ENCODE measurements at regions not wholly inside any gene's neighbourhood (a gene's known extent, or its start where the extent isn't known, plus 50 kb on each side); places are given as distances from the start of the nearest gene placed in this dataset.

DNA sequence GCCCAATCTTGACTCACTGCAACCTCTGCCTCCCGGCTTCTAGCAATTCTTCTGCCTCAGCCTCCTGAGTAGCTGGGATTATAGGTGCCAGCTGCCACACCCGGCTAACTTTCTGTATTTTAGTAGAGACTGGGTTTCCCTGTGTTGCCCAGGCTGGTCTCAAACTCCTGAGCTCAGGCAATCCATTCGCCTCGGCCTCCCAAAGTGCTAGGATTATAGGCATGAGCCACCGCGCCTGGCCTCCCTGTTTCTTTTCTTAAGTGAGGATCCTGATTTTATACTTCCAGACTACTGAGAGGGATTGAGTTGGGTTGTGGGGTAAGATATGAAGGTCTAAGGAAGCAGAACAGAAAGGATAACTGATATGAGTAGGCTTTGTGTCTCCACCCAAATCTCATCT, 106.8 kb downstream of the CNTN3 start:
- H3K27me3 ChIP-seq (replicated peaks; ENCODE audit: insufficient read depth, low read length): no peaks in the 10 kb centered on the region
- H3K36me3 ChIP-seq (replicated peaks; ENCODE audit: insufficient read depth, low read length): no peaks in the 10 kb centered on the region
- H3K9me2 ChIP-seq (replicated peaks; ENCODE audit: insufficient read depth, low read length): no peaks in the 10 kb centered on the region
- no peak overlapping the region for H2AFZ ChIP-seq (ENCODE audit: low read length)
- H3K9me3 ChIP-seq (replicated peaks; ENCODE audit: insufficient read depth, low read length): no peaks in the 10 kb centered on the region
- H3K27ac ChIP-seq (ENCODE audit: low read length): no peak overlapping the region
- H3K9ac ChIP-seq (ENCODE audit: low read length): no peak overlapping the region
- H3K4me1 ChIP-seq (ENCODE audit: low read length): peaks cover 22% of the 10 kb centered on the region
- H3K4me3 ChIP-seq (ENCODE audit: low read length): no peak overlapping the region
- no peak overlapping the region for H3K4me2 ChIP-seq (ENCODE audit: low read depth, low read length)
- no peaks in the 10 kb centered on the region for H4K20me1 ChIP-seq (ENCODE audit: insufficient read depth, low read length)
- peaks cover 15% of the 10 kb centered on the region for H3F3A ChIP-seq (ENCODE audit: insufficient read depth, low read length)
- no peak for TF ChIP-seq EZH2 (optimal IDR thresholded peaks at IDR 0.05; ENCODE audit: low read depth, low read length)
- TF ChIP-seq, protein P1, sequence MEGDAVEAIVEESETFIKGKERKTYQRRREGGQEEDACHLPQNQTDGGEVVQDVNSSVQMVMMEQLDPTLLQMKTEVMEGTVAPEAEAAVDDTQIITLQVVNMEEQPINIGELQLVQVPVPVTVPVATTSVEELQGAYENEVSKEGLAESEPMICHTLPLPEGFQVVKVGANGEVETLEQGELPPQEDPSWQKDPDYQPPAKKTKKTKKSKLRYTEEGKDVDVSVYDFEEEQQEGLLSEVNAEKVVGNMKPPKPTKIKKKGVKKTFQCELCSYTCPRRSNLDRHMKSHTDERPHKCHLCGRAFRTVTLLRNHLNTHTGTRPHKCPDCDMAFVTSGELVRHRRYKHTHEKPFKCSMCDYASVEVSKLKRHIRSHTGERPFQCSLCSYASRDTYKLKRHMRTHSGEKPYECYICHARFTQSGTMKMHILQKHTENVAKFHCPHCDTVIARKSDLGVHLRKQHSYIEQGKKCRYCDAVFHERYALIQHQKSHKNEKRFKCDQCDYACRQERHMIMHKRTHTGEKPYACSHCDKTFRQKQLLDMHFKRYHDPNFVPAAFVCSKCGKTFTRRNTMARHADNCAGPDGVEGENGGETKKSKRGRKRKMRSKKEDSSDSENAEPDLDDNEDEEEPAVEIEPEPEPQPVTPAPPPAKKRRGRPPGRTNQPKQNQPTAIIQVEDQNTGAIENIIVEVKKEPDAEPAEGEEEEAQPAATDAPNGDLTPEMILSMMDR (IDR thresholded peaks at IDR 0.05; ENCODE audit: low read length): no peak
- no peak for TF ChIP-seq EZH2phosphoT487 (IDR thresholded peaks at IDR 0.05; ENCODE audit: low read length)
- no peaks in the 10 kb centered on the region for H3K79me2 ChIP-seq (ENCODE audit: low read length)
- no peak for DNase-seq

DNA sequence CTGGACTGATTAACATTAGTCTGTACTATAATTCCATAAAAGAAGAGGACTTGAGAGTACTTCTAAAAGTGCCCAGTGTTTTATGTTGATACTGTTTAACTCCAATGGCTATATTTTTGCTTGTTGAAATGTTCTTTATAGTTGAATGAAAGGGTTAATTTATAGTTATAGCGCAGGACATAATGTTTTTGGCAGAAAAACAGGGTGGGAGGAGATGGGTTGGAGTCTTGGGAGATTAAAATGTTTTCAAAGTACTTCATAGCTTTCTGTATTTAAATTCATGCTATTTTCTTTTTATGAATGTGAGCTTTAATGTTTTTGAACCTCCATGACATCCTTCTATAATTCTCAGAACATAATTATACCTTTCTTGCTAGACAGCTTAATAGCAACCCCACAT, 108.2 kb downstream of the CNTN3 start:
- no peaks in the 10 kb centered on the region for H4K20me1 ChIP-seq (ENCODE audit: insufficient read depth, low read length)
- no peak for TF ChIP-seq EZH2phosphoT487 (IDR thresholded peaks at IDR 0.05; ENCODE audit: low read length)
- TF ChIP-seq, protein P1 (IDR thresholded peaks at IDR 0.05; ENCODE audit: low read length): no peak
- TF ChIP-seq EZH2 (optimal IDR thresholded peaks at IDR 0.05; ENCODE audit: low read depth, low read length): no peak
- no peak overlapping the region for H3K4me3 ChIP-seq (ENCODE audit: low read length)

DNA sequence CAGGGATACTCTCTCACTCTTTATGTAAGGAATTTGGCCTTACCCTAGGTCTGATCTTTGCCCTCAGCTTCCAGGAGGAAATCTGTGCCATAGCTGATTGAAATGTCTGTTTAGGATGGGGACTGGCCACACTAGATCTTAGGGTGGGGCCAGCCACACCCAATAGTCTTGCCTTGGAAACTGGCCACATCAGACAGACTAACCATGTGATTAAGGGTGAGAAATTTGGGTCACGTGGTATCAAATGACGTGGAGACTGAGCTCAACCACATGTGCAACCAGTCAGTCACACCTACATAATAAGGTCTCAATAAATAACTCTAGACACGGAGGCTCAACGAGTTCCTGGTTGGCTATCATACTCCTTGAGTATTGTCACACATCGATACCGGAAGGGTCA, 113.5 kb downstream of the CNTN3 start:
- TF ChIP-seq EZH2 (optimal IDR thresholded peaks at IDR 0.05; ENCODE audit: low read depth, low read length) (no peak), EZH2phosphoT487 (IDR thresholded peaks at IDR 0.05; ENCODE audit: low read length) (no peak)
- TF ChIP-seq, protein P1 (IDR thresholded peaks at IDR 0.05; ENCODE audit: low read length): no peak
- Histone ChIP-seq H3K36me3 (replicated peaks; ENCODE audit: insufficient read depth, low read length) (no peaks in the 10 kb centered on the region), H2AFZ (ENCODE audit: low read length) (no peak overlapping the region), H3K4me1 (ENCODE audit: low read length) (no peaks in the 10 kb centered on the region), H3K27me3 (replicated peaks; ENCODE audit: insufficient read depth, low read length) (no peaks in the 10 kb centered on the region), H3K79me2 (ENCODE audit: low read length) (no peaks in the 10 kb centered on the region), H3F3A (ENCODE audit: insufficient read depth, low read length) (no peaks in the 10 kb centered on the region), H3K9me3 (replicated peaks; ENCODE audit: insufficient read depth, low read length) (no peaks in the 10 kb centered on the region), H3K9ac (ENCODE audit: low read length) (no peak overlapping the region), H3K4me2 (ENCODE audit: low read depth, low read length) (no peak overlapping the region), H3K9me2 (replicated peaks; ENCODE audit: insufficient read depth, low read length) (no peaks in the 10 kb centered on the region), H4K20me1 (ENCODE audit: insufficient read depth, low read length) (no peaks in the 10 kb centered on the region), H3K4me3 (ENCODE audit: low read length) (no peak overlapping the region), H3K27ac (ENCODE audit: low read length) (no peak overlapping the region)
- DNase-seq: no peak

More for the DNA sequence above, 108.2 kb downstream of the CNTN3 start:
- H3K4me2 ChIP-seq (ENCODE audit: low read depth, low read length): no peak overlapping the region
- no peaks in the 10 kb centered on the region for H3K36me3 ChIP-seq (replicated peaks; ENCODE audit: insufficient read depth, low read length)
- no peak overlapping the region for H3K27ac ChIP-seq (ENCODE audit: low read length)
- no peaks in the 10 kb centered on the region for H3K9me3 ChIP-seq (replicated peaks; ENCODE audit: insufficient read depth, low read length)
- no peaks in the 10 kb centered on the region for H3K79me2 ChIP-seq (ENCODE audit: low read length)
- no peak overlapping the region for H2AFZ ChIP-seq (ENCODE audit: low read length)
- no peak overlapping the region for H3K9ac ChIP-seq (ENCODE audit: low read length)
- H3K4me1 ChIP-seq (ENCODE audit: low read length): peaks cover 22% of the 10 kb centered on the region
- DNase-seq: no peak
- no peaks in the 10 kb centered on the region for H3K9me2 ChIP-seq (replicated peaks; ENCODE audit: insufficient read depth, low read length)
- peaks cover 15% of the 10 kb centered on the region for H3F3A ChIP-seq (ENCODE audit: insufficient read depth, low read length)
- no peaks in the 10 kb centered on the region for H3K27me3 ChIP-seq (replicated peaks; ENCODE audit: insufficient read depth, low read length)
